HG03521 (cell line): ENCODE measurements at regions not wholly inside any gene's neighbourhood (a gene's known extent, or its start where the extent isn't known, plus 50 kb on each side); places are given as distances from the start of the nearest gene placed in this dataset.

ENCODE experiments used
- ATAC-seq: cut with Tn5 transposase; IDR thresholded peaks from one replicate; pipeline ENCODE4 v1.9.1; 2021; ENCODE audit warnings: mild to moderate bottlenecking, moderate library complexity; ENCODE audit not compliant: unreplicated experiment

- no peak for ATAC-seq
Observed at GRCh38 chr20:41811456-41811855, 193.3 kb upstream of the CHD6 start.

GRCh38 chr20:41800040-41800439, 181.9 kb upstream of the CHD6 start:
- ATAC-seq: no peak

- no peak for ATAC-seq
Observed at GRCh38 chr20:41798930-41799502, 180.8 kb upstream of the CHD6 start.

- no peak for ATAC-seq
Observed at GRCh38 chr20:41786158-41786557, 168.0 kb upstream of the CHD6 start.

- no peak for ATAC-seq
Observed at GRCh38 chr20:41784209-41784958, 166.2 kb upstream of the CHD6 start.

GRCh38 chr20:41783423-41784208, 165.4 kb upstream of the CHD6 start:
- ATAC-seq: no peak

- ATAC-seq: no peak
Observed at GRCh38 chr20:41782730-41783406, 164.7 kb upstream of the CHD6 start.

- no peak for ATAC-seq
Observed at GRCh38 chr20:41782255-41782654, 164.1 kb upstream of the CHD6 start.

- no peak for ATAC-seq
Observed at GRCh38 chr20:41776421-41776820, 158.2 kb upstream of the CHD6 start.

- no peak for ATAC-seq
Observed at GRCh38 chr20:41774291-41774690, 156.1 kb upstream of the CHD6 start.

GRCh38 chr20:41770965-41771364, 152.8 kb upstream of the CHD6 start:
- no peak for ATAC-seq

- no peak for ATAC-seq
Observed at GRCh38 chr20:41770427-41770826, 152.2 kb upstream of the CHD6 start.

GRCh38 chr20:41769592-41770018, 151.4 kb upstream of the CHD6 start:
- ATAC-seq: no peak

GRCh38 chr20:41750137-41750536, 132.0 kb upstream of the CHD6 start:
- ATAC-seq: no peak

GRCh38 chr20:41748756-41749582, 130.8 kb upstream of the CHD6 start:
- no peak for ATAC-seq

GRCh38 chr20:41748051-41748450, 129.9 kb upstream of the CHD6 start:
- ATAC-seq: no peak

GRCh38 chr20:41747226-41747625, 129.0 kb upstream of the CHD6 start:
- ATAC-seq: no peak

GRCh38 chr20:41746635-41747034, 128.5 kb upstream of the CHD6 start:
- no peak for ATAC-seq

- no peak for ATAC-seq
Observed at GRCh38 chr20:41738604-41739206, 120.5 kb upstream of the CHD6 start.

- ATAC-seq: no peak
Observed at GRCh38 chr20:41735949-41736348, 117.8 kb upstream of the CHD6 start.
